Erythroblast (primary cell): ENCODE measurements at regions not wholly inside any gene's neighbourhood (a gene's known extent, or its start where the extent isn't known, plus 50 kb on each side); places are given as distances from the start of the nearest gene placed in this dataset.

Source experiments
- GATA1 ChIP-seq: IDR thresholded peaks from 2 replicates; pipeline ENCODE4 v1.6.1; 2011; ENCODE audit warnings: low read depth, mild to moderate bottlenecking, control low read depth, low read length, moderate library complexity
- POLR2A ChIP-seq: IDR thresholded peaks from 2 replicates; pipeline ENCODE4 v1.6.1; 2011; ENCODE audit warnings: mild to moderate bottlenecking, low read length

GRCh38 chr16:86450691-86451090, 59.6 kb upstream of the FOXF1 start:
- no peak for TF ChIP-seq POLR2A
- TF ChIP-seq GATA1, result no peak
